GM12878 (cell line): ENCODE measurements at regions not wholly inside any gene's neighbourhood (a gene's known extent, or its start where the extent isn't known, plus 50 kb on each side); places are given as distances from the start of the nearest gene placed in this dataset.

ENCODE experiments used
- CBFB ChIP-seq: IDR thresholded peaks from 2 replicates; pipeline ENCODE4 v1.6.1; 2016; ENCODE audit warnings: antibody characterized with exemption, low read depth
- E4F1 ChIP-seq: fragments of 450-650 bp; IDR thresholded peaks from 2 replicates; pipeline ENCODE4 v1.6.1; 2018; ENCODE audit warnings: borderline replicate concordance, mild to moderate bottlenecking; ENCODE audit not compliant: partially characterized antibody
- IRF3 ChIP-seq: fragments of 450-650 bp; IDR thresholded peaks from 2 replicates; pipeline ENCODE4 v1.6.1; 2014; ENCODE audit warnings: mild to moderate bottlenecking
- IRF5 ChIP-seq: fragments of 450-650 bp; IDR thresholded peaks from 2 replicates; pipeline ENCODE4 v1.6.1; 2017; ENCODE audit warnings: borderline replicate concordance
- NFIC ChIP-seq: IDR thresholded peaks from 2 replicates; pipeline ENCODE4 v1.6.1; 2012; ENCODE audit warnings: low read depth, mild to moderate bottlenecking, inconsistent platforms, low read length, moderate library complexity
- NFXL1 ChIP-seq: fragments of 450-650 bp; IDR thresholded peaks from 2 replicates; pipeline ENCODE4 v1.6.1; 2017; ENCODE audit warnings: antibody characterized with exemption, mild to moderate bottlenecking, borderline replicate concordance
- SIX5 ChIP-seq: IDR thresholded peaks from 2 replicates; pipeline ENCODE4 v1.6.1; 2011; ENCODE audit warnings: mild to moderate bottlenecking, low read depth, low read length, moderate library complexity; ENCODE audit not compliant: severe bottlenecking
- SMAD1 ChIP-seq: fragments of 450-650 bp; IDR thresholded peaks from 2 replicates; pipeline ENCODE4 v1.6.1; 2018; ENCODE audit warnings: mild to moderate bottlenecking, low read depth; ENCODE audit not compliant: partially characterized antibody
- TCF12 ChIP-seq: IDR thresholded peaks from 2 replicates; pipeline ENCODE4 v1.6.1; 2011; ENCODE audit warnings: low read depth, mild to moderate bottlenecking, low read length
- ZNF274 ChIP-seq: IDR thresholded peaks from one replicate; pipeline ENCODE4 v1.8.0; 2011; ENCODE audit not compliant: insufficient read length, insufficient read depth

- no peak for TF ChIP-seq E4F1
- TF ChIP-seq NFXL1 = no peak
- no peak for TF ChIP-seq ZNF274
- TF ChIP-seq SIX5 = no peak
- no peak for TF ChIP-seq CBFB
- TF ChIP-seq IRF5 = no peak
- TF ChIP-seq TCF12 = no peak
- TF ChIP-seq NFIC = no peak
- no peak for TF ChIP-seq SMAD1
- TF ChIP-seq IRF3 = no peak
These were observed 321.8 kb upstream of the PRDM1 start (continued) for GRCh38 chr6:105764315-105764714.
